ENCODE measurements at regions not wholly inside any gene's neighbourhood (a gene's known extent, or its start where the extent isn't known, plus 50 kb on each side); places are given as distances from the start of the nearest gene placed in this dataset.

DNA sequence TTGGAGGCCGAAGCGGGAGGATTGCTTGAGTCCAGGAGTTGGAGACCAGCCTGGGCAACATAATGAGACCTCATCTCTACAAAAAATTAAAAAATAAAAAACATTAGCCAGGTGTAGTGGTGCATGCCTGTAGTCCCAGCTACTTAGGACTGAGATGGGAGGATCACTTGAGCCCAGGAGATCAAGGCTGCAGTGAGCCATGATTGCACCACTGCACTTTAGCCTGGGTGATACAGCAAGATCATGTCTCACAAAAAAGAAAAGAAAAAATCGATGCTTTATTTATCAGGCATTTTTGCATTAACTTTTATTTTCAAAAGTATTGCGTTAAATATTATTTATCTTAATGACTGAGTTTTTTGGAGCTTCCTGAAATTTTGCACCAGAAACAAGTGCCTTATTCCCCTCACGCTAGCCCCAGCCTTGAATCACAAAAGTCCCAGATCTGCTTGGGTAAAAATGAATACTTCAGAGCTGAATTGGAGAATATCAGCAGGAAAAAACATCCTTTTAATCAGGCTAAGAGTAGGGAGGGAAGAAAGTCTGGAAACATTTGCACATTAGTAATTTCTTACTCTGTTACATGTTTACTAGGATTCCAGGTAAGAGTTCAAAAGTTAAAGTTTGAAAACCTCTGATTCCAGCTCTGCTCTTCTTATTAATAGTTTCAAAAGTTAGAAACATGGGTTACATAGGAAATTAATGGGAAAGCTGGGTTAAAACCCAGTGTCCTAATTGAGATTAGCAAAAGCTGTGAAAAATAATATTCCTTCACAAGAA is 111.4 kb upstream of the FOXN2 start:
- TF ChIP-seq, protein P1, sequence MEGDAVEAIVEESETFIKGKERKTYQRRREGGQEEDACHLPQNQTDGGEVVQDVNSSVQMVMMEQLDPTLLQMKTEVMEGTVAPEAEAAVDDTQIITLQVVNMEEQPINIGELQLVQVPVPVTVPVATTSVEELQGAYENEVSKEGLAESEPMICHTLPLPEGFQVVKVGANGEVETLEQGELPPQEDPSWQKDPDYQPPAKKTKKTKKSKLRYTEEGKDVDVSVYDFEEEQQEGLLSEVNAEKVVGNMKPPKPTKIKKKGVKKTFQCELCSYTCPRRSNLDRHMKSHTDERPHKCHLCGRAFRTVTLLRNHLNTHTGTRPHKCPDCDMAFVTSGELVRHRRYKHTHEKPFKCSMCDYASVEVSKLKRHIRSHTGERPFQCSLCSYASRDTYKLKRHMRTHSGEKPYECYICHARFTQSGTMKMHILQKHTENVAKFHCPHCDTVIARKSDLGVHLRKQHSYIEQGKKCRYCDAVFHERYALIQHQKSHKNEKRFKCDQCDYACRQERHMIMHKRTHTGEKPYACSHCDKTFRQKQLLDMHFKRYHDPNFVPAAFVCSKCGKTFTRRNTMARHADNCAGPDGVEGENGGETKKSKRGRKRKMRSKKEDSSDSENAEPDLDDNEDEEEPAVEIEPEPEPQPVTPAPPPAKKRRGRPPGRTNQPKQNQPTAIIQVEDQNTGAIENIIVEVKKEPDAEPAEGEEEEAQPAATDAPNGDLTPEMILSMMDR (conservative IDR thresholded peaks at IDR 0.05; ENCODE audit: low read depth, low read length) = no peak
- TF ChIP-seq EZH2 (IDR thresholded peaks at IDR 0.05; ENCODE audit: low read length, unreplicated experiment) (no peak), EZH2phosphoT487 (IDR thresholded peaks at IDR 0.05; ENCODE audit: borderline replicate concordance, low read length) (no peak)

All from PC-3 (cell line).